ENCODE measurements at regions not wholly inside any gene's neighbourhood (a gene's known extent, or its start where the extent isn't known, plus 50 kb on each side); places are given as distances from the start of the nearest gene placed in this dataset.

DNA sequence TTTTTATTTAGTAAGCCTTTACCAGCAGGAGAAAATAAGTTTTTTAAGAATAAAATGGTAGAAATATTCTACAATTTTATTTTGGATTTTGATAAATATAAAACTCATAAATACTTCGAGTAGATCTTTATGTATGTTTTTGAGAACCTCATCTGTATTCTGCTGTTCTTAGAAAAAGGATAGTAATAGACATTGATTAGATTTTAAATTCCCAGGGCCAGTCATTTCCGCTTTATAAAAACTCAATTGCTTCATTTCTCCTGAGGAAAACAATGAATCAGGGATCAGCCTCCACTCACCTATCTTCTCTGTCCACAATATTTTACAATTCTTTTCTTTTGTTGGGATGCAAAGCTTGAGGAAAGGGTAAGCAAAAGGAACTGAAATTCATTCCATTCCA is 1983.5 kb upstream of the C9orf72 start (continued):
- TF ChIP-seq CBX5 (IDR thresholded peaks at IDR 0.05; ENCODE audit: low read depth, low read length) (no peak), HDAC6 (IDR thresholded peaks at IDR 0.05; ENCODE audit: low read depth, low read length) (no peak), RXRA (IDR thresholded peaks at IDR 0.05; ENCODE audit: insufficient read depth, low read depth, low read length) (no peak), RAD21 (IDR thresholded peaks at IDR 0.05 in 1 of 2, conservative IDR thresholded peaks at IDR 0.05 in 1 of 2; ENCODE audit: low read depth in 2 of 2, low read length in 2 of 2) (no peak), SP1 (IDR thresholded peaks at IDR 0.05; ENCODE audit: low read depth, low read length) (no peak)
